GM21717 (cell line): ENCODE measurements at regions not wholly inside any gene's neighbourhood (a gene's known extent, or its start where the extent isn't known, plus 50 kb on each side); places are given as distances from the start of the nearest gene placed in this dataset.

Experiments
- ATAC-seq: cut with Tn5 transposase; IDR thresholded peaks from one replicate; pipeline ENCODE4 v1.9.1; 2021; ENCODE audit warnings: mild to moderate bottlenecking, moderate library complexity; ENCODE audit not compliant: unreplicated experiment

GRCh38 chr15:96274087-96274440 is 56.4 kb upstream of the NR2F2 start:
- no peak for ATAC-seq

- ATAC-seq = no peak
Observed at GRCh38 chr15:96274698-96275097, 55.8 kb upstream of the NR2F2 start.

- ATAC-seq = no peak
Observed at GRCh38 chr15:96276438-96277210, 53.9 kb upstream of the NR2F2 start.
